Retina (tissue), 1 donor: ENCODE measurements at regions not wholly inside any gene's neighbourhood (a gene's known extent, or its start where the extent isn't known, plus 50 kb on each side); places are given as distances from the start of the nearest gene placed in this dataset.

Experiments
- DNase-seq: peaks from one replicate; pipeline ENCODE4 v3.0.0-alpha.2; 2016

GRCh38 chr10:131781791-131782190 lies 119.0 kb upstream of the PPP2R2D start:
- no peak for DNase-seq

- DNase-seq: no peak
Measured at GRCh38 chr10:131784363-131785120, 116.3 kb upstream of the PPP2R2D start.

GRCh38 chr10:131785121-131785460 lies 115.7 kb upstream of the PPP2R2D start:
- DNase-seq: no peak

GRCh38 chr10:131786756-131787605 lies 113.8 kb upstream of the PPP2R2D start:
- DNase-seq: peak; percentile 64

DNA sequence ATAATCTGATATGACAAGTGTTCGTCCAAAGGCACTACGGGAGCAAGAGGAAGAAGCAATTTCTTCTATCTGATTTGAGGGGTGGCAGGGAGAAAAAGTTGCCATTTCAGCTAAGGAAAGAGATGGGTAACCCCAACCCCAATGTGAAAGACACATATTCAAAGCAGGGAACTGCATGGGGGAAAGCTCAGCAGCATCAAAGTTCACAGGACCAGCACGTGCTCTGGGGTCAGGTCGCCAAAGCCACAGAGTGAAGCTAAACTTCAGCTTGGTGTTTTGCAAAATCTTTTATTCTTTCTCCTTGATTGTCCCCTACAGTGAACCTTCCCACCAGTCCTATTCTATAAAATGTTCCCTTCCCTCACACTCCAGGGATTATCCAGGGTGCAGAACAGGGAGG lies 112.8 kb upstream of the PPP2R2D start:
- no peak for DNase-seq

DNA sequence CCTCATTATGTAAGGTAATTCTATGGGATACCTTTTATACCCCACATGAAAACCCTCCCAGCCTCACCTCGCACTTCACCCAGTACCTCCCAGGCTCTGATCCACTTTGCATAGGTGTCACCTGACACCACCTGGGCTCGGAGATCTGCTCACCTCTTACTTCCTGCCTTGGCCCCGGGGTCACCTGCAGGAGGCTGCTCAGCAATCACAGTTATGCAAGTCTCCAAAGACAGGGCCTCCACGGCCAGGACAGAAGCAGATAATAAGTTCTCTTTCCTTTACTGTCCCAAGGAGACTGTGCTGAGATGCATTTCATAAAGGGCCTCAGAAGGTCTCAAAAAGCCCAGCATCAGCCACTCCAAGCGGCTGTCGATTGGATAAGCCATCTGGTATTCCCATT lies 112.4 kb upstream of the PPP2R2D start:
- DNase-seq: no peak

DNA sequence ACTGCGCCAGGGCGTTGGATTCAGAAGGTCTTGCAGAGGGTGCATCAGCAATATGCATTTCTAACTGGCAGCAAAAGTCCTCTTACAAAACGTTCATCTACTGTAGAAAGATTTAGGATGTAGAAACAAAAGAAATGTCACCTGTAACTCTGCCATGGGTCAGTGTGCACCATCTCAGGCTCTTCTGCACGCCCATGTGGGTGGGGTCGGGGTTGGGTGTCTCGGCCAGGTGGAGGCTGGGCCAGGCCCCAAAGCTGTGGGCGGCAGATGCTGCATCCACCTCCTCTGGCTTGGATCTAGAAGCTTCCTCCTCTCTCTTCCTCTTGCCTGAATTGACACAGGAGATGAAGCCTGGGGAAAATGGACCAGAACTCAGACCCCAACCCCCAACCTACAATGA lies 111.3 kb upstream of the PPP2R2D start:
- no peak for DNase-seq

- DNase-seq: no peak
Measured at GRCh38 chr10:131790021-131790420, 110.8 kb upstream of the PPP2R2D start.

- no peak for DNase-seq
Measured at GRCh38 chr10:131792011-131792651, 108.7 kb upstream of the PPP2R2D start.

GRCh38 chr10:131792809-131793208 lies 108.0 kb upstream of the PPP2R2D start:
- no peak for DNase-seq

GRCh38 chr10:131795761-131796160 lies 105.0 kb upstream of the PPP2R2D start:
- no peak for DNase-seq

DNA sequence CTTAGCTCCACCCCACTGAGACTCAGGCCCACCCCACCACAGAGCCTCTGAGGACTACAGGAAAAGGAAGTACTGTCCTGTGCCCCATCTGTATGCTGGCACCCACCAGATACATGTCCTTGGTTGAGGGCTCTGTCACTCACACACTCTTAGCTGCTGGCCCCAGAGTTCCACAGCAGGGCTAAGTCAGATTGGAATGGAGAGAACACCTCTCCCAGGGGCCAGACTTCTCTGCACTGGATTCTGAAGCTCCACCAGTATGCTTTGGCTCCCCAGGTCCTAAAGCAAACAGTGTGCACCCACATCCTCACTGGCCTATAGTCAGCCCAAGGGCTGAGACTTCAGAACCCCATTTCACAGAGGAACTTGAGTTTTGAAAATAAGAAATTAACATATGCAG lies 103.2 kb upstream of the PPP2R2D start:
- no peak for DNase-seq

- DNase-seq: no peak
Measured at GRCh38 chr10:131799429-131799828, 101.4 kb upstream of the PPP2R2D start.

DNA sequence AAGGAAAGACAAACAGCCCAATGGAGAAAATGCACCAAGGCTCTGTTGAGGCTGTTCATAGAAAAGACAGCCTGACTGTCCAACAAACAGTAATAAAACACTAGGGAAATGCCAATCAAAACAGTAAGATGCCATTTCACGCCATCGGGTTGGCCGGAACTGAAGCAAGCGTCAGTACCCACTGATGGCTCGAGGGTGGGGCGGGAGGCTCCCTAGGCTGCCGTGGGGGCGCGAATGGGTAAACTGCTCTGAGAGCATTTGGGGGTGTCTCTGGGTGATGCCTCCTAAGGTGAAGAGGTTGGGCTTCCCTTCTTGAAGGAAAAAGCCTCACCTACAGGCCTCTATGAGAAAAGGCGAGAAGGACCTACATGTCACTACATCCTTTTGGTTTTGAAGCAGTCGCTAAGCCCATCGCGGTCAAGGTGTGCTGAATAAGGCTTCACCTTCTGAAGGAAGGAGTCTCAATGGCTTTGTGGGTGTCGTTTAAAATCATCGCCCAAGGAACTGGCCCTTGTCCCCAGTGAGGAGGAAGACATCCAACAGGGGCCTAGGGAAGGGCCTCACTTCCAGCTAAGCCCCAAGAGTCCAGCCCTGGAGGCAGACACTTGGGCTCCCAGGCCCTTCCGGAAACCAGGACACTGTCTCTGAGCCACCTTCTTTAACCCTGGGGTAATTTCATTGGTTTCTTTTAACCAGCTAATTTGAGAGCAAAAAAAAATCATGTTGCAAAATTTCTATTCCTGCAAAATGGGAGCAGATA lies 98.5 kb upstream of the PPP2R2D start:
- DNase-seq: no peak

DNA sequence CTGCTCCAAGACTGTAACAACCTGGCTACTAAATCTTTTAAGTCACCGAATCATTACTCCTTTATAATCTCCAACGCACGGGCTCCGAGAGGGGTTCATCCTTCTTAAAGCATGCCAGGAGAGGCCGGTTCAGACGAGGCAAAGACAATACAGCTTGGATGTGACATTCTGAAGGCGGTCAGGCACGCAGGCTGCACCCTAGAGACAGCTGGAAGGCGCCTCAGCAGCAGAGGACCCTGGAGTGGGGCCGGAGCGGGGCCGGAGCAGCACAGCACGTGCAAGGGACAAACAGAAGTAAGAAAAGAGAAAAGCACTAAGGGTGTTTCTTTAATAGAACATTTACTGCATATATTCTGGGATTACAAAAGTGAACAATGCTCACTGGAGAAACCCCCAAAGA lies 97.8 kb upstream of the PPP2R2D start:
- DNase-seq: peak; percentile 44

- DNase-seq: no peak
Measured at GRCh38 chr10:131803860-131804425, 96.9 kb upstream of the PPP2R2D start.

GRCh38 chr10:131804551-131805295 lies 96.1 kb upstream of the PPP2R2D start:
- no peak for DNase-seq

DNA sequence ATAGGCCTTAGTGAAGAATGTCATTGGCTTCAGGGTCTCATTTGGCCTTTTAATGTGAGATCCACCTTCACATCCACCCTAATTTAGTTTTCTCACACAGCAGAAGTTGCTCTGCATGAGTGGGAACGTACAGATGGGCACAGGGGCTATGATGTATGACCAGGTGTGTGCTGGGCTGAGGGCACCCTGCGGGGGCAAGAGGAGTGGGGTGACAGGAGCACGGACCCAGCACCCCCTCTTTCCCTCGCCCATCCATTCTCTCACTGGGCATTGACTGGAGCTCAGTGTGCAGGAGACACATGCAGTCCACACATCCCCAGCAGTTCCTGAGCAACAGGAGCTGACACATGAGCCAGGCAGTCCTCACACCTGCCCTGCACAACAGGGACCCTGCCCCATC lies 95.1 kb upstream of the PPP2R2D start:
- no peak for DNase-seq

GRCh38 chr10:131806146-131806545 lies 94.7 kb upstream of the PPP2R2D start:
- no peak for DNase-seq

DNA sequence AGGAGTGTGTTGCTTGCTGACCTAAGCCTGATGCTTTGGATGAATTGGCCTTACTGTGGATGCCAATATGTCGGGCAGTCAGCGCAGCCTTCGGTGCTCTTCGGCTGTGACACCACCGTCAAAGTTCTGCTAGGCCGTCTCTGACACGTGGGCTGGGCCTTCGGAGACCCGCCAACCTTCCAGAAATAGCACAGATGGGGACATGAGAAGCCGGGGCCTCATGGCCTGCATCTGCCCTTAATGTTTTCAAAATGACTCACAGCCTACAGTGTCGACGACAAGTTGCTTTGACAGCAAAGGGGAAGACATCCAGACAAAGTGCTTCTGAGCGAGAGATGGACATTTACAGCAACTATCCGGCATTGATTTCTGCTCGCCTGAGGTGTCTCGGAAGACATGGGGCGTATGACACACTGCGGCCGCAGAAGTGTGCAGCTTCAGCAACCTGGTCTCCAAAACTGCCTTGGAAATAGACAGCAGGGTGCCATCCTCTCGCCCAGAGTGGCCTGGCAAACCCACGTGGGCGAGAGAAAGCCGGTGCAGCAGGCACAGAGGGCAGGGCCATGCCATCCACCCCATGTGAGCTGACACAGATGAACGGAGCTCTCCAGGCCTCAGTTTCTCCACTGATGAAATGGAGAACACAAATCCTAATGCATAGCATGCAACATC lies 94.0 kb upstream of the PPP2R2D start:
- DNase-seq: no peak

- DNase-seq: no peak
Measured at GRCh38 chr10:131808370-131808930, 92.4 kb upstream of the PPP2R2D start.
